Esophagus squamous epithelium (tissue), 4 donors: ENCODE measurements at regions not wholly inside any gene's neighbourhood (a gene's known extent, or its start where the extent isn't known, plus 50 kb on each side); places are given as distances from the start of the nearest gene placed in this dataset.

ENCODE experiments used
- POLR2A ChIP-seq, 4 donors: fragments of 450-650 bp; IDR thresholded peaks; one replicate each; pipeline ENCODE4 v1.6.1; 2017; ENCODE audit warnings: antibody characterized with exemption in 4 of 4, mild to moderate bottlenecking in 4 of 4, moderate library complexity in 3 of 4
- TF ChIP-seq, protein P1 (sequence below), 6 experiments: fragments of 450-650 bp in 4 of 6; fragments of 200-600 bp in 2 of 6; sonication (generic) in 2 of 6; IDR thresholded peaks; one replicate each; pipeline ENCODE4 v1.5.1; 2016 to 2019; ENCODE audit warnings: antibody characterized with exemption in 6 of 6, mild to moderate bottlenecking in 4 of 6, moderate library complexity in 4 of 6

DNA sequence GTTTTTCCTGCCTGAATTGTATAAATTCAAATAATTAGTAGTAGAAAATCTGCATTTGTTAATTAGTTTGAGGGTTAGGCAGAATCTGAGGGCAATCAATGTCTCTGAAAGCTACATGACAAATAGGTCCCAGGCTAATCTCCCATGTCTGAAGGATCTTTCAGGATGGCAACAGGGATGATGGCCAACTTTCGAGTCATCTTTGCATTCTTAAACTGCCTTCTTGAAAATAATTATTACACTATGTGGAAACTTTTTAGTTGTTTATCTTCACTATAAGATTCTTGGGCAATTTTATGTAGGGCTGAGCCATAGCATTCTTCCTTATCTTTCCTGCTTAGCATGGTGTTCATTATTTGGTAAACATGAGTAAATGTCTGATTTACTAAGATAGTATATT lies 490.3 kb upstream of the EPHA5 start:
- TF ChIP-seq, protein P1, sequence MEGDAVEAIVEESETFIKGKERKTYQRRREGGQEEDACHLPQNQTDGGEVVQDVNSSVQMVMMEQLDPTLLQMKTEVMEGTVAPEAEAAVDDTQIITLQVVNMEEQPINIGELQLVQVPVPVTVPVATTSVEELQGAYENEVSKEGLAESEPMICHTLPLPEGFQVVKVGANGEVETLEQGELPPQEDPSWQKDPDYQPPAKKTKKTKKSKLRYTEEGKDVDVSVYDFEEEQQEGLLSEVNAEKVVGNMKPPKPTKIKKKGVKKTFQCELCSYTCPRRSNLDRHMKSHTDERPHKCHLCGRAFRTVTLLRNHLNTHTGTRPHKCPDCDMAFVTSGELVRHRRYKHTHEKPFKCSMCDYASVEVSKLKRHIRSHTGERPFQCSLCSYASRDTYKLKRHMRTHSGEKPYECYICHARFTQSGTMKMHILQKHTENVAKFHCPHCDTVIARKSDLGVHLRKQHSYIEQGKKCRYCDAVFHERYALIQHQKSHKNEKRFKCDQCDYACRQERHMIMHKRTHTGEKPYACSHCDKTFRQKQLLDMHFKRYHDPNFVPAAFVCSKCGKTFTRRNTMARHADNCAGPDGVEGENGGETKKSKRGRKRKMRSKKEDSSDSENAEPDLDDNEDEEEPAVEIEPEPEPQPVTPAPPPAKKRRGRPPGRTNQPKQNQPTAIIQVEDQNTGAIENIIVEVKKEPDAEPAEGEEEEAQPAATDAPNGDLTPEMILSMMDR (IDR thresholded peaks at IDR 0.05) = no peak
- no peak for TF ChIP-seq POLR2A (IDR thresholded peaks at IDR 0.05)
